GF-D8 (cell line): ENCODE measurements at regions not wholly inside any gene's neighbourhood (a gene's known extent, or its start where the extent isn't known, plus 50 kb on each side); places are given as distances from the start of the nearest gene placed in this dataset.
"Not testable (repeated sequence)": the region's sequence is repeated elsewhere in the genome, so short reads cannot be mapped to it uniquely, and the experiment has no call there.

Experiments
- DNase-seq: peaks from one replicate; lab custom pipeline; 2025; lab: John Stamatoyannopoulos, UW

GRCh38 chr2:207363761-207364290 lies 165.9 kb upstream of the CREB1 start:
- DNase-seq: no peak

- DNase-seq: no peak
Observed at GRCh38 chr2:207370646-207371045, 159.1 kb upstream of the CREB1 start.

GRCh38 chr2:207371877-207372276 lies 157.9 kb upstream of the CREB1 start:
- no peak for DNase-seq

GRCh38 chr2:207372483-207372882 lies 157.3 kb upstream of the CREB1 start:
- DNase-seq: no peak

- DNase-seq: no peak
Observed at GRCh38 chr2:207375207-207375875, 154.4 kb upstream of the CREB1 start.

GRCh38 chr2:207378620-207379019 lies 151.1 kb upstream of the CREB1 start:
- not testable (repeated sequence) for DNase-seq

GRCh38 chr2:207385076-207385475 lies 144.7 kb upstream of the CREB1 start:
- DNase-seq: no peak

GRCh38 chr2:207385903-207386302 lies 143.9 kb upstream of the CREB1 start:
- no peak for DNase-seq

- DNase-seq: no peak
Observed at GRCh38 chr2:207387001-207387571, 142.7 kb upstream of the CREB1 start.

GRCh38 chr2:207390302-207391095 lies 139.3 kb upstream of the CREB1 start:
- DNase-seq: no peak

GRCh38 chr2:207394203-207394781 lies 135.5 kb upstream of the CREB1 start:
- DNase-seq: no peak

GRCh38 chr2:207394812-207395534 lies 134.8 kb upstream of the CREB1 start:
- no peak for DNase-seq

- DNase-seq: no peak
Observed at GRCh38 chr2:207395535-207396251, 134.1 kb upstream of the CREB1 start.

- DNase-seq: no peak
Observed at GRCh38 chr2:207397917-207398655, 131.7 kb upstream of the CREB1 start.

GRCh38 chr2:207399301-207399700 lies 130.5 kb upstream of the CREB1 start:
- DNase-seq: no peak

GRCh38 chr2:207401338-207401737 lies 128.4 kb upstream of the CREB1 start:
- no peak for DNase-seq

GRCh38 chr2:207403141-207403540 lies 126.6 kb upstream of the CREB1 start:
- DNase-seq: no peak

GRCh38 chr2:207403950-207404349 lies 125.8 kb upstream of the CREB1 start:
- DNase-seq: no peak

- no peak for DNase-seq
Observed at GRCh38 chr2:207405150-207405549, 124.6 kb upstream of the CREB1 start.

- no peak for DNase-seq
Observed at GRCh38 chr2:207408086-207408794, 121.5 kb upstream of the CREB1 start.
